ENCODE measurements at regions not wholly inside any gene's neighbourhood (a gene's known extent, or its start where the extent isn't known, plus 50 kb on each side); places are given as distances from the start of the nearest gene placed in this dataset.

- Histone ChIP-seq H4K20me1 (replicated peaks; ENCODE audit: insufficient read depth) (no peaks in the 10 kb centered on the region), H3K79me2 (replicated peaks; ENCODE audit: insufficient read depth) (no peaks in the 10 kb centered on the region), H3F3A (replicated peaks; ENCODE audit: low read depth) (no peaks in the 10 kb centered on the region), H3K9me2 (ENCODE audit: insufficient read depth) (peaks cover 6% of the 10 kb centered on the region), H3K4me3 (no peak overlapping the region), H3K27ac (ENCODE audit: low read depth) (no peak overlapping the region), H3K4me1 (ENCODE audit: insufficient read depth) (peaks cover 24% of the 10 kb centered on the region), H3K27me3 (ENCODE audit: insufficient read depth) (no peaks in the 10 kb centered on the region), H2AFZ (peak overlapping the region; percentile 83; the same call in 1 of the 2 replicates), H3K36me3 (ENCODE audit: insufficient read depth) (no peaks in the 10 kb centered on the region), H3K4me2 (no peak overlapping the region)
- Mint-ChIP-seq H3K9me3 (no peaks in the 10 kb centered on the region), H3K36me3 (ENCODE audit: low read depth) (no peaks in the 10 kb centered on the region), H3K4me3 (no peak overlapping the region), H3K27ac (no peak overlapping the region), H3K4me1 (peaks cover 35% of the 10 kb centered on the region), H3K27me3 (ENCODE audit: insufficient read depth, low read depth, poor library complexity) (peaks cover 6% of the 10 kb centered on the region)
- ATAC-seq (no peak), DNase-seq (ENCODE audit: low spot score) (no peak)
- TF ChIP-seq CTCF (conservative IDR thresholded peaks at IDR 0.05; ENCODE audit: low read depth in 2 of 2) (no peak), JUNB (IDR thresholded peaks at IDR 0.05; ENCODE audit: unreplicated experiment) (no peak), POLR2AphosphoS5 (IDR thresholded peaks at IDR 0.05; ENCODE audit: low read depth) (no peak), NANOG (IDR thresholded peaks at IDR 0.05; ENCODE audit: borderline replicate concordance) (no peak), EZH2 (IDR thresholded peaks at IDR 0.05; ENCODE audit: low read depth, unreplicated experiment) (no peak), CREB1 (CRISPR knock-in tag; IDR thresholded peaks at IDR 0.05; ENCODE audit: low read depth) (no peak), STAT1 (IDR thresholded peaks at IDR 0.05; ENCODE audit: unreplicated experiment) (no peak), ZNF462 (CRISPR knock-in tag; IDR thresholded peaks at IDR 0.05) (no peak), ZNF114 (CRISPR knock-in tag; IDR thresholded peaks at IDR 0.05) (no peak), ZNF331 (CRISPR knock-in tag; IDR thresholded peaks at IDR 0.05; ENCODE audit: low read depth) (no peak), EZH2phosphoT487 (IDR thresholded peaks at IDR 0.05; ENCODE audit: unreplicated experiment) (no peak)
- TF ChIP-seq, protein P1, sequence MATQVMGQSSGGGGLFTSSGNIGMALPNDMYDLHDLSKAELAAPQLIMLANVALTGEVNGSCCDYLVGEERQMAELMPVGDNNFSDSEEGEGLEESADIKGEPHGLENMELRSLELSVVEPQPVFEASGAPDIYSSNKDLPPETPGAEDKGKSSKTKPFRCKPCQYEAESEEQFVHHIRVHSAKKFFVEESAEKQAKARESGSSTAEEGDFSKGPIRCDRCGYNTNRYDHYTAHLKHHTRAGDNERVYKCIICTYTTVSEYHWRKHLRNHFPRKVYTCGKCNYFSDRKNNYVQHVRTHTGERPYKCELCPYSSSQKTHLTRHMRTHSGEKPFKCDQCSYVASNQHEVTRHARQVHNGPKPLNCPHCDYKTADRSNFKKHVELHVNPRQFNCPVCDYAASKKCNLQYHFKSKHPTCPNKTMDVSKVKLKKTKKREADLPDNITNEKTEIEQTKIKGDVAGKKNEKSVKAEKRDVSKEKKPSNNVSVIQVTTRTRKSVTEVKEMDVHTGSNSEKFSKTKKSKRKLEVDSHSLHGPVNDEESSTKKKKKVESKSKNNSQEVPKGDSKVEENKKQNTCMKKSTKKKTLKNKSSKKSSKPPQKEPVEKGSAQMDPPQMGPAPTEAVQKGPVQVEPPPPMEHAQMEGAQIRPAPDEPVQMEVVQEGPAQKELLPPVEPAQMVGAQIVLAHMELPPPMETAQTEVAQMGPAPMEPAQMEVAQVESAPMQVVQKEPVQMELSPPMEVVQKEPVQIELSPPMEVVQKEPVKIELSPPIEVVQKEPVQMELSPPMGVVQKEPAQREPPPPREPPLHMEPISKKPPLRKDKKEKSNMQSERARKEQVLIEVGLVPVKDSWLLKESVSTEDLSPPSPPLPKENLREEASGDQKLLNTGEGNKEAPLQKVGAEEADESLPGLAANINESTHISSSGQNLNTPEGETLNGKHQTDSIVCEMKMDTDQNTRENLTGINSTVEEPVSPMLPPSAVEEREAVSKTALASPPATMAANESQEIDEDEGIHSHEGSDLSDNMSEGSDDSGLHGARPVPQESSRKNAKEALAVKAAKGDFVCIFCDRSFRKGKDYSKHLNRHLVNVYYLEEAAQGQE (IDR thresholded peaks at IDR 0.05; ENCODE audit: unreplicated experiment): no peak
- TF ChIP-seq, protein P2, sequence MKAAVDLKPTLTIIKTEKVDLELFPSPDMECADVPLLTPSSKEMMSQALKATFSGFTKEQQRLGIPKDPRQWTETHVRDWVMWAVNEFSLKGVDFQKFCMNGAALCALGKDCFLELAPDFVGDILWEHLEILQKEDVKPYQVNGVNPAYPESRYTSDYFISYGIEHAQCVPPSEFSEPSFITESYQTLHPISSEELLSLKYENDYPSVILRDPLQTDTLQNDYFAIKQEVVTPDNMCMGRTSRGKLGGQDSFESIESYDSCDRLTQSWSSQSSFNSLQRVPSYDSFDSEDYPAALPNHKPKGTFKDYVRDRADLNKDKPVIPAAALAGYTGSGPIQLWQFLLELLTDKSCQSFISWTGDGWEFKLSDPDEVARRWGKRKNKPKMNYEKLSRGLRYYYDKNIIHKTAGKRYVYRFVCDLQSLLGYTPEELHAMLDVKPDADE (IDR thresholded peaks at IDR 0.05): no peak
These were observed 68.0 kb upstream of the IGFBP5 start for GRCh38 chr2:216763396-216763795.

Data from GM23338 (cell line).